Activated effector memory CD4-positive, alpha-beta T cell treated with Interleukin-2 at 50 U/mL for 16 hours (primary cell): ENCODE measurements at regions not wholly inside any gene's neighbourhood (a gene's known extent, or its start where the extent isn't known, plus 50 kb on each side); places are given as distances from the start of the nearest gene placed in this dataset.

Experiments used
- DNase-seq: peaks from one replicate; pipeline ENCODE4 v3.0.0-alpha.2; 2020

GRCh38 chr9:28034242-28034641 lies 461.0 kb upstream of the C9orf72 start:
- DNase-seq = no peak

DNA sequence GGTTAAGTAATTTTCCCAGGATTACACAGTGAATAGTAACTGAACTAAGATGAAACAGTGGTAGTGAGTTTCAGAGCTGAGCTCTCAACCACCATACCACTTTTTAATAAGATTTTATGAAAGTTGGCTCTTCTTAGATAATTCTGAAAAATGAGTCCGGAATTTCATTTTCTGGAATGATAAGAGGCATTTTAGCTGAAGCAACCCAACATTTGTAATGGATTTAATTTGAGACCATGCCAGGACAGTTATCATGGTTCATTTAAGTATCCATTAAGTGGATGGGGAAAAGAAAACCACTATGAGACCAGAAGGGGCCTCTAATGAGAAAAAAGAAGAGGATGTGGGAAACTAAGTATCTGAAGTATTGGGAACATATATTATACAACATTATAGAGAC lies 464.7 kb upstream of the C9orf72 start:
- DNase-seq = no peak

DNA sequence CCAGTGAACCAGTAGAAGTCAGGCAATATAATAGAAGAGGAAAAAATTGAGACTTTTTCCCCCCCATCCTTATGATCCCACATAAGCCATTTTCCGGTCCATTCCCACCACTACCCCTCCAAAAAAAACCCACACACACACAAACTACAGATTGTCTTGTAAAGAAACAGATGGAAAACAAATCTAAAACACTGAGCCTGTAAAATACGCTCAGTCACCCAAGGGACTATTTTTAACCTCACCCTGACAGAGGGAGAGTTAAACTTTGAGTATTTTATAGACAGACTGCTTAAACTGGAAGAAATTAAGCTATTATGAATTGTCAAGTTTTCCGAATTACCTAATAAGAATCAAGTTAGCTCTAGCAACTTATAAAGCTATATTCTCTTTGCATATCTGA lies 471.8 kb upstream of the C9orf72 start:
- DNase-seq = no peak

DNA sequence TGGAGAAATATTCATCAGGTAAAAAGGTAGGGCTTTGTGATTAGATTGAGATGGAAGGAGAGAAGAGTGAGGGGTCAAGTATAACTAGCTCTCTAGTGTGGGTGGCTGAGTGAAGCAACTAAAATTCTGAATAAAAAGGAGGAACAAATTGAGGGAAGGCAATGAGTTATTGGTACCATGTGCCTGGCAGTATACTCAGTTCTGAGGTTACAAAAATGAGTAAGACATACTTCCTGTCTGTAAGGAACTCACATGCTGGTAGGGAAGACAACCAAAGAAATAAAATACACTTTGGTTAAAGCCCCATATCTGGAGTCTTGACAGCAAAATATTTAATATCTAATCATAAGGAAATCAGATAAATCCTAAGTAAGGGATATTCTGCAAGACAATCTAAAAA lies 476.8 kb upstream of the C9orf72 start:
- DNase-seq = no peak

- no peak for DNase-seq
Observed at GRCh38 chr9:28050941-28051340, 477.7 kb upstream of the C9orf72 start.

DNA sequence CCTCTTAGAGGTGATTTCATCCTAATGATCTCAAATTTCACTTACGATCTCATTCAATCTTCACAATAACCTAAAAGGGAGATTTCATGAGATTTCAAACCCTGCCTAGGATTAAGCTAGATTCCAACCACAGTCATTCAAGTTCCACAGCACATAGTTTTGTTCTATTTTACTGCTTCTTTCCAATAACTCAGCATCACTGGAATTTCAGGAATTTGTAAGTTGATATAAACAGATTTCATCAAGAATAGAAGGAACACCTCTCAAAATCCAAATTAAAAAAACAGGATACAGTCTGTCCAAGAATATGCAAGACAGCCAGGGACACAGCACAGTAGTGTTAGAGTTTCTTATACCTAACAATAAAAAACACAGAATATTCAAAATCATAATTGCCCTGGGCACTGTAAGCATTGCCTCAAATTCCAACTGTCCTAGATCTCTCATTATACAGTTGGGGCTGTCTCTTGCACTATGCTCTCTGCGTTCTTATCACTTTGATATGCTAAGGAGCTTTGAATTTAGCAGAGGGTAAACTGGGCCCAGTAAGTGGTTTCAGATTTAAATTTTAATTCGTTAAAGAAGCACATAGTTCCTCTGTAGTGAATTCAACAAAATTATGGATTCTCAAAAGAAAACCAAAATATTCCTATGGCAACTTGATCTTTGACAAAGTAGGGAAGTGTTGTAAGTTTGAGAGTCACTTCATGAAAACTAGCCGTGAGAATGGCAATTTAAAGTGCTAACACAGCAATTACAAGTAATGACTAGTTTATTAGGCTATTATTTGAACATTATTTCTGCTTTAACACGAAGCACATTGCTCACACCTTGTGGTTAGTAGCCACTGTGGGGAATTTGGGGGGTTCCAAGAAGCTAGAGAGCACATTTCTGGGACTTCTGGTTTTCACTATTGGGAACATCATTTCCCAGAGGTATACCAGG lies 478.6 kb upstream of the C9orf72 start:
- DNase-seq = no peak

DNA sequence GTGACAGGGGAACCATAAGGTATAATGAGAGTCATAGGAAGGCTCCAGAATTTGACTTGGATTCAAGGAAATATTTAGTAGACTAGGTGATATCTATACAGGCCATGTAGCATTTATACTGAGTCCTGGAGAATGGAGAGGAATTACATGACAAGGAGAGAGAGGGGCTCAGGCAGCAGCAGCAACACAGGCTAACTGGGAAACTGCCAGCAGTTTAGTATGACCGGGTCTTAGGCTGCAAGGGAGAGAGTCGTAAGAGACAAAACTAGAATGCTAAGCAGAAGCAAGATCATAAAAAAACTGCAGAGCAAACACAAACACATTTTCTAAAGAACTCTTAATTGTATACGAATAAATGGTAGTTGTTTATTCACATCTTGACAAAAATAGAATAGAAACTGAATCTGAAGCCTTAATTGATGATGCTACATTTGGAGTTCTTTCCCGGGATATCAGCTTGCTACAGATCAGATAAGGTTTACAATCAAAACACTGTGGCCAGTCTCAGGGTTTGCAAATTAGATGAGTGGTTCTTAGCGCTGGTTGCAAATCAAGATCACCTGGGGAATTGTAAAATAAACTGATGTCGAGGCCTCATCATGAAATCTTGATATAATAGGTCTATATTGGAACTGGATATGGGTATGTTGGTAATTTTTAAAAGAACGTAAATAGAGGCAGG lies 480.0 kb upstream of the C9orf72 start:
- DNase-seq = no peak

- no peak for DNase-seq
Observed at GRCh38 chr9:28056006-28056405, 482.7 kb upstream of the C9orf72 start.

DNA sequence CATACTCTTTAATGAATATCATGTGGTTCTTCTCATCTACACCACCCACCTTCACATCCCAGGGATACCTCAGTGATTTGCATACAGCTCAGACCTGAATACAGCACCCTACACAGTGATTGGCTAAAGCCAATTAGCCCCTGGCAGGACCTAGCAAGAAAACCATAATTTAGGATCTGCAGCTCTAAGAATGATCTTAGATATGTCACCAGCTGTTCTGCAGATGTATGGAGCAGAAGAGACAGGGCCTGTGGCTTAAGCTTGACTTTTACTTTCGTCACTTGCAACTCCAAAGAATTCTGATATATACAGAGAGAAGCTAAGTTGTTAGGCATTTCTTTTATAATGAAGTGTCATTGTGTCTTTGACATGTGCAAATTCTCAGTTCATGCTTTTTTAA lies 483.2 kb upstream of the C9orf72 start:
- DNase-seq = no peak

- DNase-seq = no peak
Observed at GRCh38 chr9:28059192-28059591, 485.9 kb upstream of the C9orf72 start.

DNA sequence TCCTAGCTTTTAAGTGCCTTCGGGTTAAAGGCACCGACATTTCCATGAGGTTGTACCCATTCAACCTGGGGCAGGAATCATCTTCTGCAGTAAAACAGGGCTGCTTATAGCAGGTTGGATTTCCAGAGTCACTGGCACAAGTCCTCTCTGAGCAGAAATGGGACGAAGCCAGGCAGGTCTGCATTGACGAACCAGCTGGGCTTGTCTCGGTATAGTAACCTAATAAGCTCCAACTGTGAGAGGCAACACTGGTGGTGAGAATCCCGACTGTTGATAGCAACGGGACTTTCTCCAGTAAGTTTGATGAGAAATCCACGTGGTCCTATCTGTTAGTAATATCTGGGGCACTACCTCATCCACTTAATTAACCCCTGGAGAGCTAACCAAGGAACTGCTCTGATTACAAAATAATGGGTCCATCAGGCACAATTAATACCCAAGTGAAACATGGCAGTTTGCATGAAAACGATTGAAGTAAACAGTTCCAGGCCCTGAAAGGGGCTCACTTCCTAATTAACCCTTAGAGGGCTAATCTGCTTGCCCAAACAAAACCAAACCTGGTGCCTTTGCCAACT lies 491.0 kb upstream of the C9orf72 start:
- DNase-seq = no peak

GRCh38 chr9:28073270-28073669 lies 500.0 kb upstream of the C9orf72 start:
- DNase-seq = no peak

GRCh38 chr9:28079677-28080076 lies 506.4 kb upstream of the C9orf72 start:
- DNase-seq = no peak

DNA sequence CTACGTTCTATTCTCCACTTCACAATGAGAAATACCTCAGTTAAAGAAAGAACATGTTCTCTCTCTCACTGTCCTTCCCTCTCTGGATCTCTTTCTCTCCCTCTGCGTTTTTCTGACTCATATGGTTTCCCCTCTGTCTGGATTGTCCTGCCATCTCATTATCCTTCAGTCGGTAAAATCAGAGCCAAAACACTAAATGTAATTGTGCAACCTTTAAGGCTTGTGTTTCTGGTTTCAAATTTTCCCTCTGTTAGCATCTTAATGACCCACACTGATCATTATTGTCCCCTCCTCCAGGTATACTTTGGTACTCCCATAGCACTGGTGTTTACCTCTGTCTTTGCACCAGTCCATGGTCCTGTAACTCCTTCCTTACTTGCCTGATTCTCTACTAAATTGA lies 509.4 kb upstream of the C9orf72 start:
- no peak for DNase-seq

DNA sequence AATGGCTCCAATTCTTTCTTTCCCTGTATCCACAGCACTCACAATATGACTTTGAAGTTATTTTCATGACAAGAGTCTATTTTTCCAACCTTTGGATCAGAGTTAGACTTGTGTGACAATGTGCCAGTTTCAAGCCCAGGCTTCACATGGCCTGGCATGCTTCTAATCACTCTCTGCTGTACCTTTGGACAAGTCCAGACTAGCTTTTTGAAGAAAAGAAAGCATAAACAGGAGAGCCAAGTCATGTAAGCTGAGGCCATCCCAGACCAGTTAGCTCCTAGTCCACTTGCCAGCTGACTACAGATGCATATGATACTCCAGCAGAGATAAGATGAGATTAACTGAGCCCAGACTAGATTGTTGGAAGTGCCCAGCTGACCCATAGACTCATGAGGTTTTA lies 513.6 kb upstream of the C9orf72 start:
- no peak for DNase-seq

DNA sequence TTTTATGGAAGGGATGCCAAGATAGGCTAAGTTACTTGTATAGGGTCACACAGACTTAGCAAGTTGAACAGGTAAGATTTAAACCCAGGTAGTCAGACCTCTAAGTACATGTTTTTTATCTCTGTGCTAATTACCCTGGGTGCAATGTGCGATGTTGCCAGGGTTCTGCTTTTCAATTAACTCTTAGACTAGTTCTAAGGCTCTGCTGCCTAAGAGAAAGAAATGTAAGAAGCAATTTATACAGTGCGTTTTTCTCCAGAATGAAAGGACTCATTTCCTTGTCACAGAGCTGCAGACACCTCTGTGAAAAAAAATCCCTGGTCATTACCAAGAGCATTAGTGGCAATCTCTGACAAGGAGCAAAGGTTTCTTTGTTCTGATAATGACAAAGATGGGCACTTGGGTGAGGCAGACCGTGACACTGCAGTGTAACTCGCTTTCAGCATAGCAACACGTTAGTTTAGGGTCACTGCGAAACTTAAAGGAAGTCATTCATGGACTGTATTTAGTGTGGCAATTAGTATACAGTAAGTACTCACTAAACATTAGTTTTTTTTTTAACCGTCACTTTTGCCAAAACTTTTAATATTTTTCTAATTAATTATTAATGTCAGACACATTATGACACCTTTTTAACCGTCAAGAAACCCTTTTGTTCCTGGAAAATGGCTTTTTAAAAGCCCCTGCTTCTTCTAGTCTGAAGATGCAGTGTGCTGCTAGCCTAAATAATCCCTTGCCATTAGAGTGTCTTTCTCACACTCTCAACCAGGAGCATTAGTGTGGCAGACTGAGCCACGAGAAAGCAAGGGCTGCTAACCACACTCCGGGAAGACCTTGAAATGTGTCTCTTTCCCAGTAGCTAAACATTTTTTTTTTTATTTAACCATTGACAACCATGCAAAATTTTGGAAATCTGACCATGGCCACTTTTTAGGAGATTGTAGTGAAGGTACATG lies 520.0 kb upstream of the C9orf72 start:
- no peak for DNase-seq

- no peak for DNase-seq
Observed at GRCh38 chr9:28101509-28101908, 528.2 kb upstream of the C9orf72 start.

GRCh38 chr9:28105001-28105400 lies 531.7 kb upstream of the C9orf72 start:
- no peak for DNase-seq

GRCh38 chr9:28120184-28120583 lies 546.9 kb upstream of the C9orf72 start:
- no peak for DNase-seq

- DNase-seq = no peak
Observed at GRCh38 chr9:28120626-28121025, 547.3 kb upstream of the C9orf72 start.

DNA sequence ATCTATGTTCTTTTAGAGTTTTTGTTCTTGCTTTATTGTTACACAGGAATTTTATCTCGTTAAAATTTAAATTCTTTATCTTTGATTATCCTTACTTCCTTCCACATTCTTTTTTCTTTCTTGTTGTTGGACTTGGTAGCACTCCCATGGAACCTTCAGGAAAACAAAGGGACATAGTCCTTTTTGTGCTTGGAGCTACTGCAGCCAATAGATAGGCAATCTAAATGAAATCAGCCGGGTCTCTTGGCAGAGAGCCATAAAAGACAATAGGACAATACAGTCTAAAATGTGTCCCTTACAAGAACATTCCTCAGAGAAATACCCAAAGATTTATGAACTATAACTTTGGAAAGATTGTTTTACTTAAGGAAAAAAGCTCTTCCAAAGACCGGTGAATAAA lies 548.1 kb upstream of the C9orf72 start:
- DNase-seq = no peak

DNA sequence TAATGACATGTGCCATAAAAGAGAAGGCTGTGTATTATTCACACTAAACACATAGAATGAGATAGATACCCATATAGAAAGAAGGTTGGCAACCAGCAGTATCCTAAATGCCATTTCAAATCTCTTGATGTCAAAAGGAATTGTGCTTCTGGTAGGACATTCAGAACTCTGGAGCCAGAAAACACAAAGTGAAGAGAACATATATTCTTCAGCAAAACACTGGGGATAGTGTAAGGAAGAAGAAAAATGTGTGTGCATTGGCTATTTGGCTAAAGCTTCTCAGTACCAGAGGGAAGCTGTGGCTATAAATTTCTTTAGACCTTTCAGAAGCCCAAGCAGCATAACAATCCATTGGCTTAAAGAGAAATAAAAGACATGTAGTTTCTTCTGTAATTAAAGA lies 551.6 kb upstream of the C9orf72 start:
- DNase-seq = no peak

DNA sequence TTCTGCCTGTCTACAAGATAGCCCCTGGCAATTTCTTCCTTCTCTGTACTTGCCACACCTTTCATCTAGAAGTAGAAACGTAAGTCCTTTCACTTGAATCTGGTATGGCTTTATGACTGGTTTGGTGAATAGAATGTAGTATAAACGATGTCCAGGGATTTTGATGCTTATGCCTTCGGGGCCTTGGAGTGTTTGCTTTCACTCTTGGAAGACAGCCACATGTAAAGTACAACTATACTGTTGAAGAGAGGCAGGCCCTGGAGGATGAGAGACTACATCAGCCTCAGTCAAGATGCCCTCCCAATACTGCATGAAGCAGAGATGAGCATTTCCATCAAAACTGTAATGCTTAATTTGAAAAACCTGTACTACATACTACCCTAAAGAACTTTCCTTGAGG lies 553.8 kb upstream of the C9orf72 start:
- DNase-seq = no peak
